Astrocyte of the spinal cord (primary cell): ENCODE measurements at regions not wholly inside any gene's neighbourhood (a gene's known extent, or its start where the extent isn't known, plus 50 kb on each side); places are given as distances from the start of the nearest gene placed in this dataset.

Experiments used
- DNase-seq: peaks from one replicate; pipeline ENCODE4 v3.0.0; 2011; ENCODE audit warnings: low read depth, low spot score
- H3K4me3 ChIP-seq: 2 replicates; pipeline ENCODE4 v1.5.1; 2011; ENCODE audit warnings: low read depth, mild to moderate bottlenecking, low read length, moderate library complexity
- CTCF ChIP-seq: IDR thresholded peaks from 2 replicates; pipeline ENCODE4 v1.5.1; 2012; ENCODE audit warnings: low read depth, mild to moderate bottlenecking, low read length, inconsistent platforms
- in situ Hi-C: cut with HindIII; loops from 2 replicates; pipeline ENCODE4 v1.10.0; 2017; ENCODE audit warnings: low sequenced_read_pairs

DNA sequence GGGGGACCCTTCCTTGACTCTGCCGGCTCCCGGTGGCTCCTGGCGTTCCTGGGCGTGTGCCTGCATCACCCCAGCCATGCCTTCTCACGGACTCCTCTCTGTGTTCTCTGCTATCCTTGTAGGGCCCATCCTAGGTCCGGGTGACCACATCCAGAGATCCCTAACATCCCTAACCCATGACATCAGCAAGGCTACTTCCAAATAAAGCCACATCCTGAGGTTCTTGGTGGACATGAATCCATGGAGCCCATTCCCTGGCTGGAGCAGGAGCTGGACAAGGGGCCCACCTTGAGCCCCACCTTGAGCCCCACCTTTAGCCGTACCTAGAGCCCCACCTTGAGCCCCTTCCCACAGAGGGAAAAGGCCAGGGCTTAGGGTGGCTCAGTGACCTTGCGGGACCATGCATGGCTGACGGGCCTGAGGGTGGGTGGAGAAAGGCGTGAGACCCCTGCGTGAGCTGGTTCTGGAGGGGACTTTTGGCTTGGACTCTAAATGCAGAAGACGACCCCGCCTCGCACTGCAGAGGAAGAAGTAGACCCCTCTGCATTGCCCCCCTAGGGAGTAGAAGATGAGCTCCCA lies 58.5 kb upstream of the INPP5A start:
- no peak for DNase-seq
- no peak overlapping the region for H3K4me3 ChIP-seq
- in situ Hi-C loops, result no loop called here
- TF ChIP-seq CTCF, result no peak

- in situ Hi-C loops, result no loop called here
- H3K4me3 ChIP-seq, result no peak overlapping the region
- no peak for DNase-seq
- TF ChIP-seq CTCF, result no peak
These were observed 57.9 kb upstream of the INPP5A start for GRCh38 chr10:132479603-132480221.

GRCh38 chr10:132480356-132480755 lies 57.2 kb upstream of the INPP5A start:
- H3K4me3 ChIP-seq, result no peak overlapping the region
- TF ChIP-seq CTCF, result no peak
- peak; percentile 19 for DNase-seq
- in situ Hi-C loops, result no loop called here

DNA sequence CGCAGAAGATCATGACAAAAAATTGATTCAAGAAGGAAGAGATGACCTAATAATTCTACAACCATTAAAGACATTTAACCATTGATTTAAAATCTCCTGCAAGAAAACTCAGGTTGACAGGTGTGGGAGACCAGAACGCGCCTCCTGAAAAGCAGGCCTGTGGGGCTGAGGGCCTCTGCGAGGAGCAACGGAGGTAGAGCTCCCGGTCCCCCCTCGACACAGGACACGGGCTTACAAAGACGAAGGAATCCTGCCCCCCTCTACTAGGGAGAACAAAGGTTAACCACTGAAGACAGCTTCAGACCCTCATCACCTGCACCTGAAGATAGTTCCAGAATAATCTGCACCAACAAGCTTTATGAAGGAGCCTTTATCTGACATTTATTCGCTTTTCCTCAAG lies 55.9 kb upstream of the INPP5A start:
- in situ Hi-C loops, result no loop called here
- no peak overlapping the region for H3K4me3 ChIP-seq
- TF ChIP-seq CTCF, result no peak
- no peak for DNase-seq

- DNase-seq, result peak; percentile 86
- H3K4me3 ChIP-seq, result no peak overlapping the region
- in situ Hi-C loops, result no loop called here
- no peak for TF ChIP-seq CTCF
These were observed 55.3 kb upstream of the INPP5A start for GRCh38 chr10:132482090-132482800.

GRCh38 chr10:132483394-132483793 lies 54.2 kb upstream of the INPP5A start:
- no peak for TF ChIP-seq CTCF
- in situ Hi-C loops, result no loop called here
- no peak for DNase-seq
- H3K4me3 ChIP-seq, result no peak overlapping the region
